Ishikawa (cell line): ENCODE measurements at regions not wholly inside any gene's neighbourhood (a gene's known extent, or its start where the extent isn't known, plus 50 kb on each side); places are given as distances from the start of the nearest gene placed in this dataset.

Experiments used
- CREB1 ChIP-seq: IDR thresholded peaks from 2 replicates; pipeline ENCODE4 v1.6.1; 2012; ENCODE audit warnings: low read depth
- EGR1 ChIP-seq: IDR thresholded peaks from 2 replicates; pipeline ENCODE4 v1.6.1; 2012
- EP300 ChIP-seq: IDR thresholded peaks from 2 replicates; pipeline ENCODE4 v1.6.1; 2012; ENCODE audit warnings: borderline replicate concordance
- MAX ChIP-seq: IDR thresholded peaks from 2 replicates; pipeline ENCODE4 v1.6.1; 2012
- REST ChIP-seq: IDR thresholded peaks from 2 replicates; pipeline ENCODE4 v1.6.1; 2012; ENCODE audit warnings: low read depth, mild to moderate bottlenecking
- TAF1 ChIP-seq: IDR thresholded peaks from 2 replicates; pipeline ENCODE4 v1.6.1; 2012; ENCODE audit warnings: low read depth, mild to moderate bottlenecking
- YY1 ChIP-seq: IDR thresholded peaks from 2 replicates; pipeline ENCODE4 v1.6.1; 2012; ENCODE audit warnings: low read depth

GRCh38 chr2:205858275-205858674 is 176.0 kb downstream of the NRP2 start:
- TF ChIP-seq REST, result no peak
- no peak for TF ChIP-seq EP300
- no peak for TF ChIP-seq MAX
- no peak for TF ChIP-seq EGR1
- TF ChIP-seq CREB1, result no peak
- TF ChIP-seq YY1, result no peak
- no peak for TF ChIP-seq TAF1
